H1 (cell line): ENCODE measurements at regions not wholly inside any gene's neighbourhood (a gene's known extent, or its start where the extent isn't known, plus 50 kb on each side); places are given as distances from the start of the nearest gene placed in this dataset.

Experiments used
- CTCF ChIA-PET: fragments of 300-600 bp; sonication (Branson Sonifier 250); formaldehyde crosslinking; loops from one replicate; lab custom pipeline; 2021; ENCODE audit not compliant: partially characterized antibody; lab: Charles Lee
- POLR2A ChIA-PET: fragments of 300-600 bp; sonication (Branson Sonifier 250); formaldehyde crosslinking; loops from one replicate; lab custom pipeline; 2021; ENCODE audit warnings: inconsistent platforms; ENCODE audit not compliant: partially characterized antibody; lab: Charles Lee
- DNase-seq, 2 experiments: peaks; one replicate each; pipeline versions ENCODE4 v3.0.0 to v3.0.0-alpha.2; 2010 to 2022; ENCODE audit warnings: low spot score in 2 of 2, low read depth in 1 of 2, mixed read lengths in 1 of 2
- FAIRE-seq: peaks from 2 replicates; lab custom pipeline; 2011; peaks lifted over from hg19 to GRCh38; lab: Jason Lieb, UNC
- H2AFZ ChIP-seq: 2 replicates; pipeline ENCODE4 v1.8.1; 2012; ENCODE audit warnings: low read length, inconsistent platforms
- H2AK5ac ChIP-seq: 2 replicates; pipeline ENCODE4 v1.6.1; 2013; ENCODE audit warnings: low read depth, low read length
- H2BK120ac ChIP-seq: replicated peaks from 2 replicates; pipeline ENCODE3; 2013; ENCODE audit warnings: low read depth, low read length, inconsistent platforms
- H2BK12ac ChIP-seq: 2 replicates; pipeline ENCODE4 v1.6.1; 2013; ENCODE audit warnings: low read depth, low read length
- H2BK15ac ChIP-seq: 2 replicates; pipeline ENCODE4 v1.6.1; 2013; ENCODE audit warnings: low read length
- H2BK20ac ChIP-seq: 2 replicates; pipeline ENCODE4 v1.6.1; 2013; ENCODE audit warnings: low read length
- H2BK5ac ChIP-seq: 2 replicates; pipeline ENCODE4 v1.6.1; 2013; ENCODE audit warnings: low read depth, low read length
- H3K14ac ChIP-seq: 2 replicates; pipeline ENCODE4 v1.6.1; 2013; ENCODE audit warnings: inconsistent platforms; ENCODE audit not compliant: insufficient read length
- H3K18ac ChIP-seq: 2 replicates; pipeline ENCODE4 v1.6.1; 2013; ENCODE audit warnings: low read length; ENCODE audit errors: extremely low read depth
- H3K23ac ChIP-seq: 2 replicates; pipeline ENCODE4 v1.6.1; 2013; ENCODE audit warnings: inconsistent platforms; ENCODE audit not compliant: insufficient read length
- H3K23me2 ChIP-seq: 2 replicates; pipeline ENCODE4 v1.6.1; 2013; ENCODE audit warnings: low read depth, low read length
- H3K27ac ChIP-seq: 2 replicates; pipeline ENCODE4 v1.6.1; 2011; ENCODE audit warnings: low read depth, low read length, inconsistent platforms
- H3K27me3 ChIP-seq, 4 experiments: replicated peaks in 1 of 4; 1 replicate in 1 of 4; 2 replicates in 3 of 4; pipeline versions ENCODE4 v1.6.1 to v1.8.1; 2011 to 2013; ENCODE audit warnings: low read length in 3 of 4, mild to moderate bottlenecking in 3 of 4, inconsistent platforms in 2 of 4, mixed read lengths in 2 of 4, moderate library complexity in 1 of 4; ENCODE audit not compliant: control insufficient read depth in 3 of 4, insufficient read depth in 3 of 4; ENCODE audit errors: extremely low read depth in 1 of 4
- H3K36me3 ChIP-seq, 4 experiments: 2 replicates each; pipeline versions ENCODE4 v1.6.1 to v1.8.1; 2011 to 2013; ENCODE audit warnings: mild to moderate bottlenecking in 4 of 4, low read length in 3 of 4, moderate library complexity in 2 of 4, control low read depth in 1 of 4, inconsistent platforms in 1 of 4; ENCODE audit not compliant: insufficient read depth in 4 of 4, control insufficient read depth in 2 of 4
- H3K4ac ChIP-seq: replicated peaks from 2 replicates; pipeline ENCODE3; 2013; ENCODE audit warnings: low read length, low read depth, mixed read lengths, inconsistent platforms; ENCODE audit not compliant: insufficient read length
- H3K4me1 ChIP-seq, 4 experiments: replicated peaks in 1 of 4; 1 replicate in 1 of 4; 2 replicates in 3 of 4; pipeline versions ENCODE4 v1.6.1 to v1.8.1; 2011 to 2013; ENCODE audit warnings: low read length in 3 of 4, inconsistent platforms in 2 of 4, mixed read lengths in 1 of 4; ENCODE audit not compliant: insufficient read depth in 4 of 4, control insufficient read depth in 3 of 4
- H3K4me2 ChIP-seq, 2 experiments: 2 replicates each; pipeline versions ENCODE4 v1.6.1 to v1.8.1; 2011 to 2013; ENCODE audit warnings: low read depth in 2 of 2, low read length in 2 of 2, control low read depth in 1 of 2, inconsistent platforms in 1 of 2, mild to moderate bottlenecking in 1 of 2; ENCODE audit not compliant: insufficient read depth in 1 of 2
- H3K4me3 ChIP-seq, 4 experiments: fragments of 200-600, 300-600 bp in 1 of 4; sonication (generic), shearing (Covaris generic), sonication (Bioruptor Twin) in 1 of 4; 2 replicates each; pipeline versions ENCODE4 v1.5.1 to v1.8.1; 2011 to 2016; ENCODE audit warnings: low read length in 4 of 4, low read depth in 3 of 4, control low read depth in 2 of 4, inconsistent platforms in 2 of 4, mild to moderate bottlenecking in 2 of 4, mixed read lengths in 1 of 4, moderate library complexity in 1 of 4; ENCODE audit not compliant: insufficient read depth in 2 of 4; ENCODE audit errors: extremely low read depth in 1 of 4
- H3K56ac ChIP-seq: replicated peaks from 2 replicates; pipeline ENCODE3; 2013; ENCODE audit warnings: low read depth, mild to moderate bottlenecking, mixed read lengths, low read length, inconsistent platforms; ENCODE audit not compliant: insufficient read length
- H3K79me1 ChIP-seq: 2 replicates; pipeline ENCODE4 v1.6.1; 2013; ENCODE audit warnings: low read depth, low read length, control low read depth
- H3K79me2 ChIP-seq, 2 experiments: 2 replicates each; pipeline versions ENCODE4 v1.6.1 to v1.8.1; 2012 to 2013; ENCODE audit warnings: low read length in 2 of 2, mild to moderate bottlenecking in 2 of 2, inconsistent platforms in 1 of 2; ENCODE audit not compliant: insufficient read depth in 2 of 2, control insufficient read depth in 1 of 2
- H3K9ac ChIP-seq, 4 experiments: replicated peaks in 1 of 4; 1 replicate in 1 of 4; 2 replicates in 3 of 4; pipeline versions ENCODE4 v1.6.1 to v1.8.1; 2011 to 2013; ENCODE audit warnings: low read depth in 3 of 4, low read length in 3 of 4, control low read depth in 2 of 4, mild to moderate bottlenecking in 2 of 4, moderate library complexity in 2 of 4, inconsistent platforms in 1 of 4; ENCODE audit errors: extremely low read depth in 1 of 4
- H3K9me3 ChIP-seq, 2 experiments: 2 replicates each; pipeline versions ENCODE4 v1.6.1 to v1.8.1; 2012 to 2013; ENCODE audit warnings: mild to moderate bottlenecking in 2 of 2, moderate library complexity in 2 of 2, control low read depth in 1 of 2, inconsistent platforms in 1 of 2, low read depth in 1 of 2, low read length in 1 of 2, mixed read lengths in 1 of 2; ENCODE audit not compliant: insufficient read depth in 2 of 2
- H4K20me1 ChIP-seq, 2 experiments: replicated peaks in 1 of 2; 2 replicates each; pipeline versions ENCODE3 to v1.8.1; 2011 to 2013; ENCODE audit warnings: inconsistent platforms in 2 of 2, low read length in 2 of 2, mild to moderate bottlenecking in 1 of 2; ENCODE audit not compliant: insufficient read depth in 2 of 2, control insufficient read depth in 1 of 2
- H4K5ac ChIP-seq: 2 replicates; pipeline ENCODE4 v1.6.1; 2013; ENCODE audit warnings: low read length, low read depth, mixed read lengths, inconsistent platforms; ENCODE audit not compliant: insufficient read length
- H4K8ac ChIP-seq: 2 replicates; pipeline ENCODE4 v1.8.0; 2013; ENCODE audit warnings: mild to moderate bottlenecking, moderate library complexity, low read length, inconsistent platforms; ENCODE audit not compliant: insufficient read depth; ENCODE audit errors: extremely low read depth
- H4K91ac ChIP-seq: replicated peaks from 2 replicates; pipeline ENCODE3; 2013; ENCODE audit warnings: low read length, mixed read lengths, inconsistent platforms; ENCODE audit not compliant: insufficient read length
- BCL11A ChIP-seq, 2 experiments: IDR thresholded peaks; one replicate each; pipeline ENCODE4 v1.6.1; 2011; ENCODE audit warnings: low read depth in 2 of 2, low read length in 2 of 2, mild to moderate bottlenecking in 2 of 2
- BRCA1 ChIP-seq: IDR thresholded peaks from 2 replicates; pipeline ENCODE4 v1.6.1; 2012; ENCODE audit warnings: low read depth, low read length, improper control_type of control experiment
- CBX5 ChIP-seq: fragments of 300-800, 300-1000 bp; sonication (generic); IDR thresholded peaks from 2 replicates; pipeline ENCODE4 v1.7.1; 2016; ENCODE audit warnings: antibody characterized with exemption, low read length, low read depth
- EZH2 ChIP-seq: fragments of 200-600 bp; sonication (generic); IDR thresholded peaks from 2 replicates; pipeline ENCODE4 v1.7.1; 2012; ENCODE audit warnings: low read depth, mild to moderate bottlenecking, moderate library complexity, low read length, inconsistent platforms; ENCODE audit not compliant: severe bottlenecking
- FOSL1 ChIP-seq: IDR thresholded peaks from 2 replicates; pipeline ENCODE4 v1.6.1; 2011; ENCODE audit warnings: mild to moderate bottlenecking, low read depth, low read length, moderate library complexity; ENCODE audit not compliant: insufficient read depth
- GABPA ChIP-seq: IDR thresholded peaks from 2 replicates; pipeline ENCODE4 v1.6.1; 2011; ENCODE audit warnings: mild to moderate bottlenecking, low read length, moderate library complexity, borderline replicate concordance; ENCODE audit not compliant: insufficient read depth
- GTF2F1 ChIP-seq: IDR thresholded peaks from 2 replicates; pipeline ENCODE4 v1.6.1; 2012; ENCODE audit warnings: low read depth, low read length, improper control_type of control experiment, borderline replicate concordance
- JUN ChIP-seq: IDR thresholded peaks from 2 replicates; pipeline ENCODE4 v1.6.1; 2011; ENCODE audit warnings: low read depth, mild to moderate bottlenecking, improper control_type of control experiment, low read length
- MAFK ChIP-seq: IDR thresholded peaks from 2 replicates; pipeline ENCODE4 v1.6.1; 2012; ENCODE audit warnings: low read depth, mild to moderate bottlenecking, improper control_type of control experiment, low read length
- NANOG ChIP-seq: IDR thresholded peaks from 2 replicates; pipeline ENCODE4 v1.6.1; 2011; ENCODE audit warnings: low read length, low read depth, mild to moderate bottlenecking, inconsistent platforms; ENCODE audit not compliant: insufficient read depth, poor library complexity, severe bottlenecking
- POU5F1 ChIP-seq: IDR thresholded peaks from 2 replicates; pipeline ENCODE4 v1.6.1; 2011; ENCODE audit warnings: low read depth, mild to moderate bottlenecking, low read length, moderate library complexity
- SP2 ChIP-seq: IDR thresholded peaks from 2 replicates; pipeline ENCODE4 v1.6.1; 2012; ENCODE audit warnings: mild to moderate bottlenecking, low read length, inconsistent platforms
- SRF ChIP-seq: IDR thresholded peaks from 2 replicates; pipeline ENCODE4 v1.6.1; 2011; ENCODE audit warnings: mild to moderate bottlenecking, low read depth, low read length, moderate library complexity
- TEAD4 ChIP-seq: IDR thresholded peaks from 2 replicates; pipeline ENCODE4 v1.6.1; 2012; ENCODE audit warnings: low read depth, low read length, inconsistent platforms, mixed read lengths
- ZNF274 ChIP-seq: IDR thresholded peaks from 2 replicates; pipeline ENCODE4 v1.7.0; 2012; ENCODE audit warnings: low read length, borderline replicate concordance; ENCODE audit errors: extremely low read depth
- WGBS, 2 experiments: shearing (Covaris generic) in 1 of 2; methylation state at CpG; one replicate each; pipeline versions ENCODE4 v1.1.6 to v1.1.7; 2013 to 2015; ENCODE audit warnings: low lambda C conversion rate in 2 of 2, mixed read lengths in 2 of 2, inconsistent platforms in 1 of 2, low coverage in 1 of 2, missing lambda C conversion rate in 1 of 2; ENCODE audit not compliant: insufficient replicate concordance in 2 of 2, insufficient coverage in 1 of 2, insufficient read length in 1 of 2; ENCODE audit errors: extremely low coverage in 1 of 2, missing lambda C conversion rate in 1 of 2; 5-methylcytosine and 5-hydroxymethylcytosine counted together

- DNase-seq (no peak), FAIRE-seq (no peak)
- Histone ChIP-seq H3K18ac (no peak overlapping the region), H2BK120ac (no peak overlapping the region), H2AK5ac (no peak overlapping the region), H3K4me1 (peaks cover 0 to 4% (median 0%) of the 10 kb centered on the region in 4 experiments; a peak in 3 of 7 replicates), H2BK15ac (no peak overlapping the region), H4K20me1 (no peaks in the 10 kb centered on the region), H3K9ac (no peak overlapping the region), H2BK5ac (no peak overlapping the region), H2BK12ac (no peak overlapping the region), H3K56ac (no peak overlapping the region), H2AFZ (no peak overlapping the region), H3K23ac (no peak overlapping the region), H3K79me2 (no peaks in the 10 kb centered on the region), H3K9me3 (no peaks in the 10 kb centered on the region), H3K14ac (no peak overlapping the region), H4K5ac (no peak overlapping the region), H3K23me2 (no peaks in the 10 kb centered on the region), H2BK20ac (no peak overlapping the region), H3K27ac (no peak overlapping the region), H4K91ac (no peak overlapping the region), H3K4me3 (no peak overlapping the region), H3K27me3 (0 out of 7 replicates have a peak, but pooled peaks cover 0 to 2% (median 0%) of the 10 kb centered on the region in 4 experiments), H3K36me3 (peaks cover 0 to 8% (median 0%) of the 10 kb centered on the region in 4 experiments; a peak in 1 of 8 replicates), H3K4ac (no peak overlapping the region), H4K8ac (no peak overlapping the region), H3K79me1 (no peaks in the 10 kb centered on the region), H3K4me2 (no peak overlapping the region)
- WGBS, 2 experiments, result 93% methylated on average over 4 of the region's 5 CpGs; no CpG with 5 or more reads in 1 of the 2 experiments
- ChIA-PET POLR2A (interaction anchor here (1.6 kb wide), 1 partner anchor 105 kb away, joined by 3 read pairs; no protein-coding TSS in a partner anchor), CTCF (interaction anchor here (0.6 to 6.3 kb wide), 27 partner anchors 11 to 480 kb away, joined by 3 to 33 read pairs (median 4); partner anchors contain the start of gene NTF3)
- TF ChIP-seq GTF2F1 (no peak), POU5F1 (no peak), TEAD4 (no peak), SP2 (no peak), BCL11A (IDR thresholded peaks at IDR 0.05; ENCODE audit: low read depth in 2 of 2, low read length in 2 of 2) (no peak), ZNF274 (no peak), CBX5 (no peak), GABPA (no peak), EZH2 (no peak), FOSL1 (no peak), JUN (no peak), SRF (no peak), BRCA1 (no peak), MAFK (no peak), NANOG (no peak)
Measured at GRCh38 chr12:5170844-5171243, 127.2 kb downstream of the KCNA5 start.
